Right cardiac atrium (tissue), 5 donors: ENCODE measurements at regions not wholly inside any gene's neighbourhood (a gene's known extent, or its start where the extent isn't known, plus 50 kb on each side); places are given as distances from the start of the nearest gene placed in this dataset.
"Not testable (repeated sequence)": the region's sequence is repeated elsewhere in the genome, so short reads cannot be mapped to it uniquely, and the experiment has no call there.

Source experiments
- ATAC-seq, 2 donors: fragments of 200-7000 bp; cut with Tn5 transposase; one replicate each; pipeline versions ENCODE4 v1.8.0 to v1.9.1; 2020; ENCODE audit warnings: moderate library complexity in 2 of 2, mild to moderate bottlenecking in 1 of 2
- DNase-seq, 3 donors: peaks; one replicate each; pipeline ENCODE4 v3.0.0-alpha.2; 2020
- H3K27ac ChIP-seq: one replicate; pipeline ENCODE4 v1.5.1; 2013; ENCODE audit warnings: mild to moderate bottlenecking, low read length, control low read depth, moderate library complexity
- H3K27me3 ChIP-seq: one replicate; pipeline ENCODE4 v1.6.1; 2013; ENCODE audit not compliant: control insufficient read depth, insufficient read depth
- H3K4me1 ChIP-seq: one replicate; pipeline ENCODE4 v1.6.1; 2013; ENCODE audit warnings: low read length; ENCODE audit not compliant: control insufficient read depth, insufficient read depth
- H3K4me3 ChIP-seq: one replicate; pipeline ENCODE4 v1.5.1; 2013; ENCODE audit warnings: low read length, control low read depth
- H3K9me3 ChIP-seq: one replicate; pipeline ENCODE4 v1.6.1; 2013; ENCODE audit warnings: low read length; ENCODE audit not compliant: control insufficient read depth
- WGBS: extraction: QIAGEN DNeasy Blood & Tissue Kit; methylation state at CpG from one replicate; pipeline ENCODE4 v1.1.7; 2013; 5-methylcytosine and 5-hydroxymethylcytosine counted together
- intact Hi-C, 4 donors: fragments of 100-400 bp; cut with DNase I; formaldehyde crosslinking; loops; one replicate each; pipeline versions ENCODE4 v1.11.0 to v1.14.0; 2022 to 2023
- donor health status: healthy with polysubstance abuse.
- donor health status: DM: no; HTN: yes; CAD: no.
- donor health status: DM: no; HTN: no; CAD: no.
- donor health status: DM: no; HTN: yes; CAD: no; lungs with severe emphysema.
- donor health status: DM: yes; HTN: yes; CAD: no.

DNA sequence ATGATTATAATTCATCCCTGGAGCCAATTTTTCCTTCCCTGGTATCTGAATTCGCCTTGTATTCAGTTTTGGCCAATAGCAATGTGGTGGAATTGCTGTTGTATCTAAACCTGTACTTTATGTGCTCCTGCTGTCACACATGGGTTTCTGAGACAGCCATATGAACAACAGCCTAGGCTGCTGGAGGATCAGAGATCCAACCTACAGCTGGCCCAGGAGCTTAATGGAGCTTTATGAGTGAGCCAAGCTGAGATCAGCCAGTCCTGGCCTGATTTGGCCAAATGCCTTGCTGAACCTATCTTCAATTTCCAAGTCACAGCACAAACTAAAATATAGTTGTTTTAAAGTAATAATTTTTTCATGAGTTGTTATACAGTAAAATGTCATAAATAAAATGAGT lies 1071.5 kb downstream of the PCDH7 start:
- WGBS = 73% methylated on average over 1 of the region's 1 CpG
- ATAC-seq = no peak

DNA sequence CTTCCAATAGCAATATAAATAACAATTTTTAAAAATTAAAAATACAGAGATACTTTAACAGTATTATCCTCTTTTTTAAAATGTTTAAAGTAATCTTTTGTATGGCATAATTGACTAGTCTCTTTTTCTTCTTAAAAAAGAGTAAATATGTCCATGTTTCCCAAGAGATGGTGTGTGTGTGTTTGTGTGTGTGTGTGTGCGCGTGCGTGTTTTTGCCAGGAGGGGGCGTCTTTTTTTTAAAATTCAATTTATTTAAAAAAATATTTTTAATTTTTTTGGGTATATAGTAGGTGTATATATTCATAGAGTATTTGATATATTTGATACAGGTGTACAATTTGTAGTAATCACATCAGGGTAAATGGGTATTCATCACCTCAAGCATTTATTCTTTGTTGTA lies 1073.7 kb downstream of the PCDH7 start:
- Histone ChIP-seq H3K27ac (no peak overlapping the region), H3K9me3 (no peaks in the 10 kb centered on the region), H3K4me3 (no peak overlapping the region), H3K27me3 (no peaks in the 10 kb centered on the region), H3K4me1 (no peaks in the 10 kb centered on the region)
- ATAC-seq = no peak
- intact Hi-C loops = no loop called here
- WGBS = 64% methylated on average over 4 of the region's 4 CpGs
- no peak for DNase-seq

More for the DNA sequence above, 1071.5 kb downstream of the PCDH7 start:
- H3K27me3 ChIP-seq = no peaks in the 10 kb centered on the region
- H3K27ac ChIP-seq = no peak overlapping the region
- H3K4me3 ChIP-seq = no peak overlapping the region
- no peaks in the 10 kb centered on the region for H3K4me1 ChIP-seq
- no peak for DNase-seq
- intact Hi-C loops = no loop called here
- no peaks in the 10 kb centered on the region for H3K9me3 ChIP-seq

DNA sequence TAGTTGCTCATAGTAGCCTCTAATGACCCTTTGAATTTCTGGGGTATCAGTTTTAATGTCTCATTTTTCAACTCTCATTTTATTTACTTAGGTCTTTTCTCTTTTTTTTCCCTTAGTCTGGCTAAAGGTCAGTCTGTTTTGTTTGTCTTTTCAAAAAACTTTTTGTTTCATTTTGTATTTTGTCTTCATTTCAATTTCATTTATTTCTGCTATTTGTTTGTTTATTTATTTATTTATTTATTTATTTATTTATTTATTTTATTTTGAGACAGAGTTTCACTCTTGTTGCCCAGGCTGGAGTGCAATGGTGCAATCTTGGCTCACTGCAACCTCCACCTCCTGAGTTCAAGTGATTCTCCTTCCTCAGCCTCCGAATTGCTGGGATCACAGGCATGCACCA lies 1076.9 kb downstream of the PCDH7 start:
- H3K9me3 ChIP-seq, H3K27me3 ChIP-seq, H3K4me1 ChIP-seq, H3K27ac ChIP-seq, H3K4me3 ChIP-seq, intact Hi-C loops, ATAC-seq, DNase-seq: not testable (repeated sequence)
- 89% methylated on average over 1 of the region's 1 CpG for WGBS

DNA sequence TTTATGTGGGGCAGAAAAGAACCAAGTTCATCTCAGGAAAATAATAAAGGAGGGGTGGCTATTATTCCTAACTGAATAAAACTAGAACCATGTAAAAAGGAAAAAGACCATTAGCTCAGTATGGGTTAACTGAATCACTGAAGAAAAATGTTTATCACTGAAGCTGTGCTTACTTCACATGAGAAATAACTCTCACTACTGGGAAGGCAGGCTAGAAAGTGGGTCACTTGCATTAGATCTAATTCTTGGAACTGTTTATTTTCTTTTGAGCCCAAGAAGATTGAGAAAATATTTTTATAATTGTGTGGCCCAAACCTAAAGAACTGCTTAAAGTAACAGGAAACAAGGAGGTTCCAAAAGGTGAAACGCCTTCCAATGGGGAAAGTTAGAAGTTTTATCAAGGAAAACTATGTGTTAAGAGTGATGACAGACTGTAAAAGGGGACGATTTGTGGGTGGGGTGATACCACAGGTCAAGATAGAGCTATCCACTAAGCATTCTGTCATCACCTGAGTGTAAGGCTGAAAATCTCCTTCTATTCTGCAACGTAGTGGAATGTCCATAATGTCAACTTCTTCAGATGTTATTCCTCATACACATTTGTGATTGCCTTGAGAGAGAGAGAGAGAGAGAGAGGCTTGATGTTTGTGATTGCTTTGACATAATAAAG lies 1083.5 kb downstream of the PCDH7 start:
- Histone ChIP-seq H3K27ac (no peak overlapping the region), H3K27me3 (no peaks in the 10 kb centered on the region), H3K4me3 (no peak overlapping the region), H3K4me1 (no peaks in the 10 kb centered on the region), H3K9me3 (no peaks in the 10 kb centered on the region)
- WGBS = 12% methylated on average over 3 of the region's 3 CpGs
- no peak for ATAC-seq
- no peak for DNase-seq
- intact Hi-C loops = no loop called here

DNA sequence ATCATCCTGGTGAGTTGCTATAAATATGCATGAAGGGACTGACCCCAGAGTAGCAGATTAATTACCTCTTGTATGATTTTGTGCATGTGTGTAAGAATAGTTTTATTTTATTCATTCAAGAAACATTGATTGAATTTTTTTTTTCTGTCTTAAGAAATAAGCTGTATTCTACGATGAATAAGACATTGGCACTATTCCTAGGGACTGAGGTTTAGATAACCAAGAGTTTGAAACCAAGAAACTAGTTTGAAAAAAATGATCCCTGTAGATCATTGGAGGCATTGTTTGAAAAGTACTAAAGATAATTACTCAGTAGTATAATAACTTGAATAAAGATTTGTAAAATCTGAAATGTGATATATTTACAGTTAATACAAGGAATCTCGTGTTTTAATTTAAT lies 1086.9 kb downstream of the PCDH7 start:
- WGBS = 52% methylated on average over 2 of the region's 2 CpGs
- no peak for DNase-seq
- H3K27me3 ChIP-seq = no peaks in the 10 kb centered on the region
- H3K9me3 ChIP-seq = no peaks in the 10 kb centered on the region
- intact Hi-C loops = no loop called here
- H3K4me1 ChIP-seq = no peaks in the 10 kb centered on the region
- H3K4me3 ChIP-seq = no peak overlapping the region
- ATAC-seq = no peak
- H3K27ac ChIP-seq = no peak overlapping the region

DNA sequence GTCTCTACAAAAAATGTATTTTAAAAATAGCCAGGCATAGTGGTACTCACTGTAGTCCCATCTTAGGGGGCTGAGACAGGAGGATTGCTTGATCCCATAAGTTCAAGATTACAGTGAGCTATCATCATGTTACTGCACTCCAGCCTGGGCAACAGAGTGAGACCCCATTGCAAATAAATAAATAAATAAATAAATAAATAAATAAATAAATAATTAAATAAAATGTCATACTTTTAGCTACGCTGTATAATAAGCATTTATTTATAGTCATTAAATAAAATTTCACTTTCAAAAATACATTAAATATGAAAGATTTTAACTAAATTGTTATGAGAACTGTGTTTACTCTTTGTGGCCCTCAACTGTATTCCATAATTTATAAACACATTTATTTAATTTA lies 1124.2 kb downstream of the PCDH7 start:
- intact Hi-C loops = no loop called here
- Histone ChIP-seq H3K9me3 (no peaks in the 10 kb centered on the region), H3K4me1 (no peaks in the 10 kb centered on the region), H3K27ac (no peak overlapping the region), H3K4me3 (no peak overlapping the region), H3K27me3 (no peaks in the 10 kb centered on the region)
- DNase-seq (no peak), ATAC-seq (no peak)
- 79% methylated on average over 1 of the region's 1 CpG for WGBS

DNA sequence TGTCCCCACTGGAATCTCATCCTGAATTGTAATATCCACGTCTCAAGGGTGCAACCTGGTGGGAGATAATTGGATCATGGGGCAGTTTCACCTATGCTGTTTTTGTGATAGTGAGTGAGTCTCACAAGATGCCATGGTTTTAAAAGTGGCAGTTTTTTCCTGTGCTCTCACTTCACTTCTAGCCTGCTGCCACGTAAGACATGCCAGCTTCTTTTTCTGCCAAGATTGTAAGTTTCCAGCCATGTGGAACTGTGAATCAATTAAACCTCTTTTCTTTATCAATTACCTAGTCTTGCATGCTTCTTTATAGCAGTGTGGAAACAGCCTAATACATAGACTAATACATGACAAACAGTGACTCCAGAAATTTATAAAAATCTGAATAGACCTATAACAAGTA lies 1131.8 kb downstream of the PCDH7 start:
- H3K27me3 ChIP-seq = no peaks in the 10 kb centered on the region
- no peak overlapping the region for H3K4me3 ChIP-seq
- no peak overlapping the region for H3K27ac ChIP-seq
- H3K9me3 ChIP-seq = no peaks in the 10 kb centered on the region
- no peaks in the 10 kb centered on the region for H3K4me1 ChIP-seq
- intact Hi-C loops = no loop called here
- no peak for DNase-seq
- 53% methylated on average over 2 of the region's 2 CpGs for WGBS
- no peak for ATAC-seq

DNA sequence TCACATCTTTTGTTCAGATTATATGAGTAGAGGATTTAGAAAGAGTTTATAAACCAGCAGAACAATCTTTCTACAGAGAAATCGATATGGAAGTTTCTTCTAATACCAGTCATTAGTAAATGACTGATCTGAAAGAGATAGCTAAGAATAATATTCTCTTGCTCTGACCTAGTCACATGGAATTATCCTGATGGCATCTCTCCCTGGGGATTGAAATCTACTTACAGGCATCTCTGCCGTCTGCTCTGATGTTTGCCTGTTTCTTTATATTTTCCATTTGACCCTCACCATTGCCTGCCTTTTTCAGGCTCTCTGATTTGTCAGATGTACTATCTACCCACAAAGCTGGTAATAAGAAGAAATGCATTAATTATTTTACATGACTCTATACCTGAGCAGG lies 1157.3 kb downstream of the PCDH7 start:
- Histone ChIP-seq H3K4me3 (no peak overlapping the region), H3K9me3 (no peaks in the 10 kb centered on the region), H3K27me3 (no peaks in the 10 kb centered on the region), H3K27ac (no peak overlapping the region), H3K4me1 (no peaks in the 10 kb centered on the region)
- DNase-seq (no peak), ATAC-seq (no peak)
- 77% methylated on average over 2 of the region's 2 CpGs for WGBS
- intact Hi-C loops = no loop called here

DNA sequence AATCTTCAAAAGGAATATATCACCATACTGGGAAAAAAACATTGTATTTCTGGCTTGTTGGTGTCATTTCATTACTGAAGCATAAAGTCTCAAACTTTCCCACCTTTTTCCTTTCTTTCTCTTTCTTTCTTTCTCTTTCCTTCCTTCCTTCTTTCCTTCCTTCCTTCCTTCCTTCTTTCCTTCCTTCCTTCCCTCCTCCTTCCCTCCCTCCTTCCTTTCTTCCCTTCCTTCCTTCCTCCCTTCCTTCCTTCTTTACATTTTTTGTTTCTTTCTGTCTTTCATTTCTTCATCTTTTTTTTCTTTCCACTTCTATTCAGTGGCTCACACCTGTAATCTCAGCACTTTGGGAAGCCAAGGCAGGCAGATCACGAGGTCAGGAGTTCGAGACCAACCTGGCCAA lies 1160.7 kb downstream of the PCDH7 start:
- H3K27ac ChIP-seq, H3K9me3 ChIP-seq, H3K4me1 ChIP-seq, intact Hi-C loops, H3K27me3 ChIP-seq, ATAC-seq, DNase-seq, H3K4me3 ChIP-seq: not testable (repeated sequence)
- WGBS = 62% methylated on average over 2 of the region's 2 CpGs

DNA sequence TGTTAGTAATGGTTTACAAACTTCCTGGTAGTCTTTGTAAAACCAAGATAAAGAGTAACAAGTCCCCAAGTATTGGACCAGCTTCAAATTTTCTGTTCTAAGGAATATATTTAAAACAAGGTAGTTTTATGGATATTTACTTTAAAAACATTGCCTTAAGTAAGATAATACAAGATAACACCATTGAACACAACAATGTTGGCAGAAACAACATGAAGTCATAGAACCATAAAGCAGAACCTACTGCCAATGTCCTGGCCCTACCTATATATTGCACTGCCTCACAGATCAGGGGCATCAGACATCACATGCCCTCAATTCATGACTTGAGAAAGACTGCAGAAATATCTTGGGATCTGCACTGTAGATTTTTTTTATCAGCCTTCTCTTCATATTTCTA lies 1176.2 kb downstream of the PCDH7 start:
- ATAC-seq = no peak

DNA sequence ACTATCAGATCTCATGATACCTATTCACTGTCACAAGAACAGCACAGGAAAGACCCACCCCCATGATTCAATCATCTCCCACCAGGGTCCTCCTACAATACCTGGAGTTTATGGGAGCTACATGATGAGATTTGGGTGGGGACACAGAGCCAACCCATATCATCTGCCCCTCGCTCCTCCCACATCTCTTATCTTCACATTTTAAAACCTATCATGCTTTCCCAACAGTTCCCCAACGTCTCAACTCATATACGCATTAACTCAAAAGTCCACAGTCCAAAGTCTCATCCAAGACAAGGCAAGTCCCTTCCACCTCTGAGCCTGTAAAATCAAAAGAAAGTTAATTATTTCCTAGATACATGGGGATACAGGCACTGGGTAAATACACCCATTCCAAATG lies 1185.2 kb downstream of the PCDH7 start:
- Histone ChIP-seq H3K4me1 (no peaks in the 10 kb centered on the region), H3K9me3 (no peaks in the 10 kb centered on the region), H3K27me3 (no peaks in the 10 kb centered on the region), H3K27ac (no peak overlapping the region), H3K4me3 (no peak overlapping the region)
- intact Hi-C loops = no loop called here
- WGBS = 73% methylated on average over 3 of the region's 3 CpGs
- no peak for ATAC-seq
- no peak for DNase-seq

More for the DNA sequence above, 1176.2 kb downstream of the PCDH7 start:
- H3K27ac ChIP-seq = no peak overlapping the region
- no peak for DNase-seq
- intact Hi-C loops = no loop called here
- no peaks in the 10 kb centered on the region for H3K4me1 ChIP-seq
- no peak overlapping the region for H3K4me3 ChIP-seq
- H3K27me3 ChIP-seq = no peaks in the 10 kb centered on the region
- H3K9me3 ChIP-seq = no peaks in the 10 kb centered on the region

DNA sequence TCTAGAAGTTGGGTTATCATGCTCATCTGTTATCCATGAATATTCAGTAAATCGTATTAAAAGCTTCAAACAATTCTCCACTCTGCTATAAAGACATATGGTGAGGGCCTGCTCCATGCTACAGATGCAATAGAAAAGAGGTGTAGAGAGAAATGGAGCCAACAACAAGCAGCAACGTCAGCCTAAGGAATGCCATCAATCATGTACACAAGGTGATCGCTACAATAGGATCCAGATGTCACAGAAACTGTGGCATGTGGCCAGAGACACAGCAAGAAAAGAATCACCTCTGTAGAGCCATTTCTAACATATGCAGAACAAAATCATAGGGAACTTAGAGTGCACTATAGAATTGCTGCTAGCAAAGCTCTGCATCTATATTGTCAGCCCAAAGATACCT lies 1188.1 kb downstream of the PCDH7 start:
- DNase-seq (no peak), ATAC-seq (no peak)
- H3K27ac ChIP-seq = no peak overlapping the region
- WGBS = 54% methylated on average over 3 of the region's 3 CpGs
- no peaks in the 10 kb centered on the region for H3K27me3 ChIP-seq
- no peak overlapping the region for H3K4me3 ChIP-seq
- intact Hi-C loops = no loop called here
- no peaks in the 10 kb centered on the region for H3K4me1 ChIP-seq
- no peaks in the 10 kb centered on the region for H3K9me3 ChIP-seq
